ENCODE measurements at regions not wholly inside any gene's neighbourhood (a gene's known extent, or its start where the extent isn't known, plus 50 kb on each side); places are given as distances from the start of the nearest gene placed in this dataset.

- TF ChIP-seq CTCF (IDR thresholded peaks at IDR 0.05) (no peak), EP300 (IDR thresholded peaks at IDR 0.05) (no peak), POLR2AphosphoS5 (IDR thresholded peaks at IDR 0.05) (no peak), POLR2A (IDR thresholded peaks at IDR 0.05) (no peak)
- Histone ChIP-seq H3K27me3 (no peaks in the 10 kb centered on the region), H3K4me1 (no peaks in the 10 kb centered on the region), H3K36me3 (no peaks in the 10 kb centered on the region), H3K4me3 (no peak overlapping the region), H3K9me3 (peaks cover 0 to 3% (median 1%) of the 10 kb centered on the region in 4 donors), H3K27ac (no peak overlapping the region)
- no peak for DNase-seq
- intact Hi-C loops (cut with DNase I) = no loop called here
- WGBS, 2 donors = 33 to 78% methylated on average over 1 of the region's 1 CpG
Measured at GRCh38 chr7:84729284-84729683, 457.6 kb downstream of the SEMA3D start.

- Histone ChIP-seq H3K4me1 (no peaks in the 10 kb centered on the region), H3K36me3 (no peaks in the 10 kb centered on the region), H3K9me3 (no peaks in the 10 kb centered on the region), H3K27ac (no peak overlapping the region), H3K4me3 (no peak overlapping the region), H3K27me3 (no peaks in the 10 kb centered on the region)
- TF ChIP-seq CTCF (IDR thresholded peaks at IDR 0.05) (no peak), EP300 (IDR thresholded peaks at IDR 0.05) (no peak), POLR2AphosphoS5 (IDR thresholded peaks at IDR 0.05) (no peak), POLR2A (IDR thresholded peaks at IDR 0.05) (no peak)
- no peak for DNase-seq
- intact Hi-C loops (cut with DNase I) = no loop called here
- 85 to 88% methylated on average over 3 of the region's 3 CpGs for WGBS, 2 donors
Measured at GRCh38 chr7:84722734-84723133, 464.1 kb downstream of the SEMA3D start.

GRCh38 chr7:84722086-84722485, 464.8 kb downstream of the SEMA3D start:
- Histone ChIP-seq H3K27me3 (no peaks in the 10 kb centered on the region), H3K9me3 (no peaks in the 10 kb centered on the region), H3K4me1 (no peaks in the 10 kb centered on the region), H3K36me3 (no peaks in the 10 kb centered on the region), H3K27ac (no peak overlapping the region), H3K4me3 (no peak overlapping the region)
- TF ChIP-seq EP300 (IDR thresholded peaks at IDR 0.05) (no peak), POLR2AphosphoS5 (IDR thresholded peaks at IDR 0.05) (no peak), POLR2A (IDR thresholded peaks at IDR 0.05) (no peak), CTCF (IDR thresholded peaks at IDR 0.05) (no peak)
- intact Hi-C loops (cut with DNase I) = no loop called here
- no peak for DNase-seq
- 80 to 91% methylated on average over 3 of the region's 3 CpGs for WGBS, 2 donors

GRCh38 chr7:84720456-84721097, 466.3 kb downstream of the SEMA3D start:
- no peaks in the 10 kb centered on the region for H3K9me3 ChIP-seq
- H3K4me1 ChIP-seq = no peaks in the 10 kb centered on the region
- TF ChIP-seq EP300 (IDR thresholded peaks at IDR 0.05) (no peak), POLR2A (IDR thresholded peaks at IDR 0.05) (no peak), POLR2AphosphoS5 (IDR thresholded peaks at IDR 0.05) (no peak), CTCF (IDR thresholded peaks at IDR 0.05) (no peak)

GRCh38 chr7:84714765-84715164, 472.1 kb downstream of the SEMA3D start:
- Histone ChIP-seq H3K9me3 (no peaks in the 10 kb centered on the region), H3K4me3 (no peak overlapping the region), H3K36me3 (no peaks in the 10 kb centered on the region), H3K27ac (no peak overlapping the region), H3K4me1 (peaks cover 0 to 4% (median 1%) of the 10 kb centered on the region in 4 donors), H3K27me3 (no peaks in the 10 kb centered on the region)
- TF ChIP-seq POLR2A (IDR thresholded peaks at IDR 0.05) = no peak
- no peak for TF ChIP-seq CTCF (IDR thresholded peaks at IDR 0.05)
- TF ChIP-seq POLR2AphosphoS5 (IDR thresholded peaks at IDR 0.05) = peak in 1 of 4 donors; percentile 17
- TF ChIP-seq EP300 (IDR thresholded peaks at IDR 0.05) = no peak
- DNase-seq = no peak
- intact Hi-C loops (cut with DNase I) = no loop called here
- WGBS, 2 donors = 71% methylated on average over 4 of the region's 4 CpGs

More at GRCh38 chr7:84720456-84721097, 466.3 kb downstream of the SEMA3D start:
- no peak for DNase-seq
- intact Hi-C loops (cut with DNase I) = no loop called here
- H3K27ac ChIP-seq = no peak overlapping the region
- no peaks in the 10 kb centered on the region for H3K36me3 ChIP-seq
- no peak overlapping the region for H3K4me3 ChIP-seq
- H3K27me3 ChIP-seq = no peaks in the 10 kb centered on the region
